ENCODE measurements at regions not wholly inside any gene's neighbourhood (a gene's known extent, or its start where the extent isn't known, plus 50 kb on each side); places are given as distances from the start of the nearest gene placed in this dataset.

DNA sequence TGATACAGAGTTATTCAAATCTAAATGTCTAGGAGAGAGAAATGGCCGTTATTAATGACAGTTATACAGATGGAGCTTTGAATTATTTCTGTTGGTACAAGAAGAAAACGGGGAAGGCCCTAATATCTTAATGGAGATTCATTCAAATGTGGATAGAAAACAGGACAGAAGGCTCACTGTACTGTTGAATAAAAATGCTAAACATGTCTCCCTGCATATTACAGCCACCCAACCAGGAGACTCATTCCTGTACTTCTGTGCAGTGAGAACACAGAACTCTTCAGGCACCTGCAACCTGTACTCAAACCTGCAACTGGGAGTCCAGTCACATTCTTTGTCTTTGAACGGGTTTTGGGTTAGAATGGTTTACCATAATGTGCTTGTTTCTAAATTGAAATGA is 403.2 kb downstream of the DAD1 start:
- peak overlapping the region; percentile 56 for H3K4me3 ChIP-seq (ENCODE audit: low read length)
- no peaks in the 10 kb centered on the region for H3K9me3 ChIP-seq (ENCODE audit: insufficient read depth, low read length)
- no peaks in the 10 kb centered on the region for H3K27me3 ChIP-seq (ENCODE audit: low read depth, low read length)
- H3K36me3 ChIP-seq (replicated peaks; ENCODE audit: low read depth, low read length): no peaks in the 10 kb centered on the region
- peak overlapping the region; percentile 94 for H3K27ac ChIP-seq (ENCODE audit: low read length)
- H4K20me1 ChIP-seq (ENCODE audit: insufficient read depth, low read length): no peaks in the 10 kb centered on the region
- H3K4me2 ChIP-seq (ENCODE audit: low read length): peak overlapping the region; percentile 70
- H3K9ac ChIP-seq (ENCODE audit: low read length): peak overlapping the region; percentile 69
- peaks cover 69% of the 10 kb centered on the region for H3K4me1 ChIP-seq (ENCODE audit: low read length)
- no peak overlapping the region; the same call in 1 of the 2 replicates for H2AFZ ChIP-seq (ENCODE audit: low read depth, low read length)
- no peaks in the 10 kb centered on the region for H3K79me2 ChIP-seq (ENCODE audit: low read length)
- TF ChIP-seq, protein P1, sequence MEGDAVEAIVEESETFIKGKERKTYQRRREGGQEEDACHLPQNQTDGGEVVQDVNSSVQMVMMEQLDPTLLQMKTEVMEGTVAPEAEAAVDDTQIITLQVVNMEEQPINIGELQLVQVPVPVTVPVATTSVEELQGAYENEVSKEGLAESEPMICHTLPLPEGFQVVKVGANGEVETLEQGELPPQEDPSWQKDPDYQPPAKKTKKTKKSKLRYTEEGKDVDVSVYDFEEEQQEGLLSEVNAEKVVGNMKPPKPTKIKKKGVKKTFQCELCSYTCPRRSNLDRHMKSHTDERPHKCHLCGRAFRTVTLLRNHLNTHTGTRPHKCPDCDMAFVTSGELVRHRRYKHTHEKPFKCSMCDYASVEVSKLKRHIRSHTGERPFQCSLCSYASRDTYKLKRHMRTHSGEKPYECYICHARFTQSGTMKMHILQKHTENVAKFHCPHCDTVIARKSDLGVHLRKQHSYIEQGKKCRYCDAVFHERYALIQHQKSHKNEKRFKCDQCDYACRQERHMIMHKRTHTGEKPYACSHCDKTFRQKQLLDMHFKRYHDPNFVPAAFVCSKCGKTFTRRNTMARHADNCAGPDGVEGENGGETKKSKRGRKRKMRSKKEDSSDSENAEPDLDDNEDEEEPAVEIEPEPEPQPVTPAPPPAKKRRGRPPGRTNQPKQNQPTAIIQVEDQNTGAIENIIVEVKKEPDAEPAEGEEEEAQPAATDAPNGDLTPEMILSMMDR (IDR thresholded peaks at IDR 0.05; ENCODE audit: low read depth, low read length): no peak
- TF ChIP-seq EZH2phosphoT487 (IDR thresholded peaks at IDR 0.05; ENCODE audit: low read depth): no peak

DNA sequence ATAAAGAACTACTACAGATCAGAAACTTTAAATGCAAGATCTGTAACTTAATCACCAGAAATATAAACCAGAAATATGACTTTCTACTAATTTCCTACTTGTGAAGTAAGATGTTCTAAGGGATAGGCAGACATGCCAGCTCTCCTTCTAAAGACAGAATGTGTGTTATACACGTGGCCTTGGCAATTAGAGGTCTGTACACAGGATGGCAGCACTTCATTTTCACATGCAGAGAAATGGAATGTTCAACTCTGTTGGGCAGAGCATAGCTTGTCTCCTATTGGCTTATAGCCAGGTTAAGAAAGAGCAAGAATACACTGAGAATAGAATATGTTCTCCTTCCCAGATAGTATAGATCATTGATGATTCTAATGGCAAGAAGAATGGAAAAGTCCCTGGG is 403.8 kb downstream of the DAD1 start:
- H3K9me3 ChIP-seq (ENCODE audit: insufficient read depth, low read length): no peaks in the 10 kb centered on the region
- H3K4me3 ChIP-seq (ENCODE audit: low read length): peak overlapping the region; percentile 56
- peak overlapping the region; percentile 94 for H3K27ac ChIP-seq (ENCODE audit: low read length)
- H3K27me3 ChIP-seq (ENCODE audit: low read depth, low read length): no peaks in the 10 kb centered on the region
- H3K4me2 ChIP-seq (ENCODE audit: low read length): peak overlapping the region; percentile 70
- TF ChIP-seq EZH2phosphoT487 (IDR thresholded peaks at IDR 0.05; ENCODE audit: low read depth): no peak
- TF ChIP-seq, protein P1 (IDR thresholded peaks at IDR 0.05; ENCODE audit: low read depth, low read length): peak; percentile 74
- peak overlapping the region; percentile 69 for H3K9ac ChIP-seq (ENCODE audit: low read length)
- H3K4me1 ChIP-seq (ENCODE audit: low read length): peaks cover 75% of the 10 kb centered on the region
- H2AFZ ChIP-seq (ENCODE audit: low read depth, low read length): peak overlapping the region; percentile 50; the same call in 1 of the 2 replicates
- H3K36me3 ChIP-seq (replicated peaks; ENCODE audit: low read depth, low read length): no peaks in the 10 kb centered on the region
- H3K79me2 ChIP-seq (ENCODE audit: low read length): no peaks in the 10 kb centered on the region
- no peaks in the 10 kb centered on the region for H4K20me1 ChIP-seq (ENCODE audit: insufficient read depth, low read length)

DNA sequence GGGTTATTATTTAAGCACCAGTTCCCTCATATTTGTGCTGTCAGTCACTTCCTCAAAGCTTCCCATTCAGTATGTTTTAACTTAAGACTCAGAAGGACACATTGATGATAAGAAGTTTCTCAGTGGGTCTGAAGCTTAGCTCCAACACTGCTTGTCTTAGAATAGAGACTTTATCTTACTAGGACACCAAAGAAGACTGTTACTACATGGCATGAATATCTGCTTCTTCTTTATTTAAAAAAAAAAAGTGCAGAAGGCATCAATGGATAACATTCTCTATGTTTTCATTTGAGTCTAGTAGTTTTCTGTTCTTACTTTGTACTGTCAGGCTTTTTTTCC is 404.2 kb downstream of the DAD1 start:
- Histone ChIP-seq H3K27ac (ENCODE audit: low read length) (peak overlapping the region; percentile 94), H3K4me2 (ENCODE audit: low read length) (peak overlapping the region; percentile 70), H3K4me3 (ENCODE audit: low read length) (peak overlapping the region; percentile 56), H4K20me1 (ENCODE audit: insufficient read depth, low read length) (no peaks in the 10 kb centered on the region), H3K79me2 (ENCODE audit: low read length) (no peaks in the 10 kb centered on the region), H3K36me3 (replicated peaks; ENCODE audit: low read depth, low read length) (no peaks in the 10 kb centered on the region), H3K9ac (ENCODE audit: low read length) (peak overlapping the region; percentile 69), H3K27me3 (ENCODE audit: low read depth, low read length) (no peaks in the 10 kb centered on the region), H3K4me1 (ENCODE audit: low read length) (peaks cover 75% of the 10 kb centered on the region), H3K9me3 (ENCODE audit: insufficient read depth, low read length) (no peaks in the 10 kb centered on the region), H2AFZ (ENCODE audit: low read depth, low read length) (peak overlapping the region; percentile 50)
- TF ChIP-seq, protein P1 (IDR thresholded peaks at IDR 0.05; ENCODE audit: low read depth, low read length): no peak
- no peak for TF ChIP-seq EZH2phosphoT487 (IDR thresholded peaks at IDR 0.05; ENCODE audit: low read depth)

DNA sequence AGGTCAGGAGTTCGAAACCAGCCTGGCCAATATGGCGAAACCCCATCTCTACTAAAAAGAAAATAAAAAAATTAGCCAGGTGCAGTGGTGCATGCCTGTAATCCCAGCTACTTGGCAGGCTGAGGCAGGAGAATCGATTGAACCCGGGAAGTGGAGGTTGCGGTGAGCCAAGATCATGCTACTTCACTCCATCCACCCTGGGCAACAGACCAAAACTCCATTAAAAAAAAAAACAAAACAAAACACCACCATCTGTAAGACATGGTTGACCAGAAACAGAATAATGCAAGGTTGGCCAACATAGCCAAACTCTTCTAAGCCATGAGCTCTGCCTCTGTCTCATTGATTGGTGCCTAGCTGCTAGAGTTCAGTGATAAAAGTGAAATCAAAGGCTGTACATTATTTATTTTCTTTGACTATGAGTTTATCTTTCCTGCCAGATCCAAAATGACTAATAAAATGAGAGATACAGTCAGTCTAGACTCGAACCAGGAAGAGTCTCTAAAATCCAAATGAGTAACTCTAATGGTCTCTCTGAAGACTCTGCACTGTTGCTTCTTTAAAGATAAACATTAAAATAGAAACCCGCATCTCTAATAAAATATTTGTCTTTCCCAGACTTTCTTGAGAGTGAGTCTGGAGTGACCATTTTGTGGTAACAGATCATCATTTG is 404.7 kb downstream of the DAD1 start:
- peak overlapping the region; percentile 56 for H3K4me3 ChIP-seq (ENCODE audit: low read length)
- H3K9ac ChIP-seq (ENCODE audit: low read length): peak overlapping the region; percentile 69
- TF ChIP-seq EZH2phosphoT487 (IDR thresholded peaks at IDR 0.05; ENCODE audit: low read depth): no peak
- TF ChIP-seq, protein P1 (IDR thresholded peaks at IDR 0.05; ENCODE audit: low read depth, low read length): no peak
- H3K4me1 ChIP-seq (ENCODE audit: low read length): peaks cover 76% of the 10 kb centered on the region
- no peaks in the 10 kb centered on the region for H4K20me1 ChIP-seq (ENCODE audit: insufficient read depth, low read length)
- no peaks in the 10 kb centered on the region for H3K36me3 ChIP-seq (replicated peaks; ENCODE audit: low read depth, low read length)
- H2AFZ ChIP-seq (ENCODE audit: low read depth, low read length): peak overlapping the region; percentile 50
- peak overlapping the region; percentile 94 for H3K27ac ChIP-seq (ENCODE audit: low read length)
- H3K79me2 ChIP-seq (ENCODE audit: low read length): no peaks in the 10 kb centered on the region
- H3K4me2 ChIP-seq (ENCODE audit: low read length): peak overlapping the region; percentile 70
- H3K27me3 ChIP-seq (ENCODE audit: low read depth, low read length): no peaks in the 10 kb centered on the region
- no peaks in the 10 kb centered on the region for H3K9me3 ChIP-seq (ENCODE audit: insufficient read depth, low read length)

Data from OCI-LY3 (cell line).